ENCODE measurements at regions not wholly inside any gene's neighbourhood (a gene's known extent, or its start where the extent isn't known, plus 50 kb on each side); places are given as distances from the start of the nearest gene placed in this dataset.
A peak's percentile ranks its signal among the peaks of the same experiment; 100 is the strongest.

GRCh38 chr2:67954093-67954748 lies 108.6 kb downstream of the C1D start (continued):
- TF ChIP-seq, protein P1, sequence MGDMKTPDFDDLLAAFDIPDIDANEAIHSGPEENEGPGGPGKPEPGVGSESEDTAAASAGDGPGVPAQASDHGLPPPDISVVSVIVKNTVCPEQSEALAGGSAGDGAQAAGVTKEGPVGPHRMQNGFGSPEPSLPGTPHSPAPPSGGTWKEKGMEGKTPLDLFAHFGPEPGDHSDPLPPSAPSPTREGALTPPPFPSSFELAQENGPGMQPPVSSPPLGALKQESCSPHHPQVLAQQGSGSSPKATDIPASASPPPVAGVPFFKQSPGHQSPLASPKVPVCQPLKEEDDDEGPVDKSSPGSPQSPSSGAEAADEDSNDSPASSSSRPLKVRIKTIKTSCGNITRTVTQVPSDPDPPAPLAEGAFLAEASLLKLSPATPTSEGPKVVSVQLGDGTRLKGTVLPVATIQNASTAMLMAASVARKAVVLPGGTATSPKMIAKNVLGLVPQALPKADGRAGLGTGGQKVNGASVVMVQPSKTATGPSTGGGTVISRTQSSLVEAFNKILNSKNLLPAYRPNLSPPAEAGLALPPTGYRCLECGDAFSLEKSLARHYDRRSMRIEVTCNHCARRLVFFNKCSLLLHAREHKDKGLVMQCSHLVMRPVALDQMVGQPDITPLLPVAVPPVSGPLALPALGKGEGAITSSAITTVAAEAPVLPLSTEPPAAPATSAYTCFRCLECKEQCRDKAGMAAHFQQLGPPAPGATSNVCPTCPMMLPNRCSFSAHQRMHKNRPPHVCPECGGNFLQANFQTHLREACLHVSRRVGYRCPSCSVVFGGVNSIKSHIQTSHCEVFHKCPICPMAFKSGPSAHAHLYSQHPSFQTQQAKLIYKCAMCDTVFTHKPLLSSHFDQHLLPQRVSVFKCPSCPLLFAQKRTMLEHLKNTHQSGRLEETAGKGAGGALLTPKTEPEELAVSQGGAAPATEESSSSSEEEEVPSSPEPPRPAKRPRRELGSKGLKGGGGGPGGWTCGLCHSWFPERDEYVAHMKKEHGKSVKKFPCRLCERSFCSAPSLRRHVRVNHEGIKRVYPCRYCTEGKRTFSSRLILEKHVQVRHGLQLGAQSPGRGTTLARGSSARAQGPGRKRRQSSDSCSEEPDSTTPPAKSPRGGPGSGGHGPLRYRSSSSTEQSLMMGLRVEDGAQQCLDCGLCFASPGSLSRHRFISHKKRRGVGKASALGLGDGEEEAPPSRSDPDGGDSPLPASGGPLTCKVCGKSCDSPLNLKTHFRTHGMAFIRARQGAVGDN (CRISPR knock-in tag; IDR thresholded peaks at IDR 0.05) = no peak; the same call in 1 of the 2 replicates
- no peak for TF ChIP-seq IKZF4 (CRISPR knock-in tag; IDR thresholded peaks at IDR 0.05; ENCODE audit: borderline replicate concordance, low read depth, not compliant biosample characterization)
- TF ChIP-seq ZBTB4 (CRISPR knock-in tag; IDR thresholded peaks at IDR 0.05; ENCODE audit: borderline replicate concordance) = no peak
- TF ChIP-seq ZKSCAN8 (CRISPR knock-in tag; IDR thresholded peaks at IDR 0.05; ENCODE audit: borderline replicate concordance) = no peak
- no peak for TF ChIP-seq ZNF816 (CRISPR knock-in tag; IDR thresholded peaks at IDR 0.05; ENCODE audit: borderline replicate concordance)
- no peak for TF ChIP-seq DMAP1 (CRISPR knock-in tag; IDR thresholded peaks at IDR 0.05)
- TF ChIP-seq ZNF616 (CRISPR knock-in tag; IDR thresholded peaks at IDR 0.05; ENCODE audit: low read depth) = no peak
- peak; percentile 63 for TF ChIP-seq TFDP2 (CRISPR knock-in tag; IDR thresholded peaks at IDR 0.05)
- TF ChIP-seq HNRNPL (IDR thresholded peaks at IDR 0.05; ENCODE audit: low read depth, low read length) = no peak
- no peak for TF ChIP-seq KDM1A (CRISPR knock-in tag; IDR thresholded peaks at IDR 0.05)
- no peak for TF ChIP-seq ZNF451 (CRISPR knock-in tag; IDR thresholded peaks at IDR 0.05)
- TF ChIP-seq, protein P2, sequence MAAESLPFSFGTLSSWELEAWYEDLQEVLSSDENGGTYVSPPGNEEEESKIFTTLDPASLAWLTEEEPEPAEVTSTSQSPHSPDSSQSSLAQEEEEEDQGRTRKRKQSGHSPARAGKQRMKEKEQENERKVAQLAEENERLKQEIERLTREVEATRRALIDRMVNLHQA (CRISPR knock-in tag; IDR thresholded peaks at IDR 0.05) = 0 out of 2 replicates have a peak, but pooled peaks have one; percentile 19
- no peak for TF ChIP-seq ZSCAN31 (CRISPR knock-in tag; IDR thresholded peaks at IDR 0.05; ENCODE audit: low read depth)
- TF ChIP-seq, protein P3, sequence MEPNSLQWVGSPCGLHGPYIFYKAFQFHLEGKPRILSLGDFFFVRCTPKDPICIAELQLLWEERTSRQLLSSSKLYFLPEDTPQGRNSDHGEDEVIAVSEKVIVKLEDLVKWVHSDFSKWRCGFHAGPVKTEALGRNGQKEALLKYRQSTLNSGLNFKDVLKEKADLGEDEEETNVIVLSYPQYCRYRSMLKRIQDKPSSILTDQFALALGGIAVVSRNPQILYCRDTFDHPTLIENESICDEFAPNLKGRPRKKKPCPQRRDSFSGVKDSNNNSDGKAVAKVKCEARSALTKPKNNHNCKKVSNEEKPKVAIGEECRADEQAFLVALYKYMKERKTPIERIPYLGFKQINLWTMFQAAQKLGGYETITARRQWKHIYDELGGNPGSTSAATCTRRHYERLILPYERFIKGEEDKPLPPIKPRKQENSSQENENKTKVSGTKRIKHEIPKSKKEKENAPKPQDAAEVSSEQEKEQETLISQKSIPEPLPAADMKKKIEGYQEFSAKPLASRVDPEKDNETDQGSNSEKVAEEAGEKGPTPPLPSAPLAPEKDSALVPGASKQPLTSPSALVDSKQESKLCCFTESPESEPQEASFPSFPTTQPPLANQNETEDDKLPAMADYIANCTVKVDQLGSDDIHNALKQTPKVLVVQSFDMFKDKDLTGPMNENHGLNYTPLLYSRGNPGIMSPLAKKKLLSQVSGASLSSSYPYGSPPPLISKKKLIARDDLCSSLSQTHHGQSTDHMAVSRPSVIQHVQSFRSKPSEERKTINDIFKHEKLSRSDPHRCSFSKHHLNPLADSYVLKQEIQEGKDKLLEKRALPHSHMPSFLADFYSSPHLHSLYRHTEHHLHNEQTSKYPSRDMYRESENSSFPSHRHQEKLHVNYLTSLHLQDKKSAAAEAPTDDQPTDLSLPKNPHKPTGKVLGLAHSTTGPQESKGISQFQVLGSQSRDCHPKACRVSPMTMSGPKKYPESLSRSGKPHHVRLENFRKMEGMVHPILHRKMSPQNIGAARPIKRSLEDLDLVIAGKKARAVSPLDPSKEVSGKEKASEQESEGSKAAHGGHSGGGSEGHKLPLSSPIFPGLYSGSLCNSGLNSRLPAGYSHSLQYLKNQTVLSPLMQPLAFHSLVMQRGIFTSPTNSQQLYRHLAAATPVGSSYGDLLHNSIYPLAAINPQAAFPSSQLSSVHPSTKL (CRISPR knock-in tag; IDR thresholded peaks at IDR 0.05) = peak; percentile 94
- 0 out of 2 replicates have a peak, but pooled peaks have one; percentile 8 for TF ChIP-seq ZMYM3 (CRISPR knock-in tag; IDR thresholded peaks at IDR 0.05)
- TF ChIP-seq CCDC6 (CRISPR knock-in tag; IDR thresholded peaks at IDR 0.05) = no peak
